ENCODE measurements at regions not wholly inside any gene's neighbourhood (a gene's known extent, or its start where the extent isn't known, plus 50 kb on each side); places are given as distances from the start of the nearest gene placed in this dataset.

DNA sequence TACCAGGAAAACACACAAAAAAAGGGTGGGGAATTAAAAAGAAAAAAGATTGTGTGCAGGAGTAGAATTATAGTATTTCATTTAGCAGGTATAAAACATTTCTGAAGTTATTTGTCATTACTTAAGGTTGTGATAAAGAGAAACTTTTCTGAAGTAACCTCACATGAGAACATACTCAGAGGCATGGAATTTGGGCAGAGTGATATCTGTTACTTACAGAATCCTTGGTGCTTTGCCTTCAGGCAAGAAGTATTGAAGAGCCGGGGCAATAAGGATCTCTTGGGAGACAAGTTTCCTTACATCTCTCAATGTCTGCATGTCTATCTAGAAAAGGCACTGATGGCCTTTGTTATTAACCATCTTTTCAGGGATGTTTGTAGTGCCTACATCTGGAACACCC lies 179.7 kb upstream of the ROBO1 start:
- TF ChIP-seq, protein P1, sequence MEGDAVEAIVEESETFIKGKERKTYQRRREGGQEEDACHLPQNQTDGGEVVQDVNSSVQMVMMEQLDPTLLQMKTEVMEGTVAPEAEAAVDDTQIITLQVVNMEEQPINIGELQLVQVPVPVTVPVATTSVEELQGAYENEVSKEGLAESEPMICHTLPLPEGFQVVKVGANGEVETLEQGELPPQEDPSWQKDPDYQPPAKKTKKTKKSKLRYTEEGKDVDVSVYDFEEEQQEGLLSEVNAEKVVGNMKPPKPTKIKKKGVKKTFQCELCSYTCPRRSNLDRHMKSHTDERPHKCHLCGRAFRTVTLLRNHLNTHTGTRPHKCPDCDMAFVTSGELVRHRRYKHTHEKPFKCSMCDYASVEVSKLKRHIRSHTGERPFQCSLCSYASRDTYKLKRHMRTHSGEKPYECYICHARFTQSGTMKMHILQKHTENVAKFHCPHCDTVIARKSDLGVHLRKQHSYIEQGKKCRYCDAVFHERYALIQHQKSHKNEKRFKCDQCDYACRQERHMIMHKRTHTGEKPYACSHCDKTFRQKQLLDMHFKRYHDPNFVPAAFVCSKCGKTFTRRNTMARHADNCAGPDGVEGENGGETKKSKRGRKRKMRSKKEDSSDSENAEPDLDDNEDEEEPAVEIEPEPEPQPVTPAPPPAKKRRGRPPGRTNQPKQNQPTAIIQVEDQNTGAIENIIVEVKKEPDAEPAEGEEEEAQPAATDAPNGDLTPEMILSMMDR (IDR thresholded peaks at IDR 0.05): no peak
- TF ChIP-seq POLR2A (IDR thresholded peaks at IDR 0.05): no peak

All from heart left ventricle (tissue), 13 donors.